ENCODE measurements at regions not wholly inside any gene's neighbourhood (a gene's known extent, or its start where the extent isn't known, plus 50 kb on each side); places are given as distances from the start of the nearest gene placed in this dataset.

DNA sequence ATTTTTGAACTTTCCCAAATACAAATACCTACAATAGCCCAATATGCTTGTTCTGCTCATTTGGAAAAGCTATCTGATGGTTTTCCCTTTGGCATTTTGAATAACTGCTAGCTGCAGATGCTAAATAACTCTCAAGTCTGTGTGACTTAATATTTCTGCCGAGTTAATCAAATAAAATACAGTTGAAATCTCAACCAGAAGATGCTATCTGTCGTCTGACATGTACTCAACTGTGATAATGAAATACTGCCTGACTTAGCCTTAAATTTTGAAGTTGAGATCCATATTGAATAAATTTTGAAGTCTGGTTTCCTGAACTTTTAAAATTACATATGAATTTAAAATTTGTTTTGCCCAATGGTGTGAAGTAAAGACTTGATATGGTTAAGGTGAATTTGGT is 204.4 kb upstream of the MEX3C start:
- TF ChIP-seq, protein P1, sequence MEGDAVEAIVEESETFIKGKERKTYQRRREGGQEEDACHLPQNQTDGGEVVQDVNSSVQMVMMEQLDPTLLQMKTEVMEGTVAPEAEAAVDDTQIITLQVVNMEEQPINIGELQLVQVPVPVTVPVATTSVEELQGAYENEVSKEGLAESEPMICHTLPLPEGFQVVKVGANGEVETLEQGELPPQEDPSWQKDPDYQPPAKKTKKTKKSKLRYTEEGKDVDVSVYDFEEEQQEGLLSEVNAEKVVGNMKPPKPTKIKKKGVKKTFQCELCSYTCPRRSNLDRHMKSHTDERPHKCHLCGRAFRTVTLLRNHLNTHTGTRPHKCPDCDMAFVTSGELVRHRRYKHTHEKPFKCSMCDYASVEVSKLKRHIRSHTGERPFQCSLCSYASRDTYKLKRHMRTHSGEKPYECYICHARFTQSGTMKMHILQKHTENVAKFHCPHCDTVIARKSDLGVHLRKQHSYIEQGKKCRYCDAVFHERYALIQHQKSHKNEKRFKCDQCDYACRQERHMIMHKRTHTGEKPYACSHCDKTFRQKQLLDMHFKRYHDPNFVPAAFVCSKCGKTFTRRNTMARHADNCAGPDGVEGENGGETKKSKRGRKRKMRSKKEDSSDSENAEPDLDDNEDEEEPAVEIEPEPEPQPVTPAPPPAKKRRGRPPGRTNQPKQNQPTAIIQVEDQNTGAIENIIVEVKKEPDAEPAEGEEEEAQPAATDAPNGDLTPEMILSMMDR (IDR thresholded peaks at IDR 0.05): no peak
- TF ChIP-seq POLR2A (IDR thresholded peaks at IDR 0.05) (no peak), POLR2AphosphoS5 (IDR thresholded peaks at IDR 0.05; ENCODE audit: insufficient read depth in 1 of 2, low read depth in 1 of 2) (no peak)

Measured in vagina (tissue), 2 donors.